Calu3 (cell line): ENCODE measurements at regions not wholly inside any gene's neighbourhood (a gene's known extent, or its start where the extent isn't known, plus 50 kb on each side); places are given as distances from the start of the nearest gene placed in this dataset.

Experiments
- BruUV-seq: library from RNA; stranded (reverse); fragments of 400-500 nt; replicated peaks from 2 replicates; lab custom pipeline; 2021; lab: Mats Ljungman, UMichigan
- CTCF ChIA-PET: fragments of 300-600 bp; sonication (Branson Sonifier 250); formaldehyde crosslinking; loops from one replicate; lab custom pipeline; 2022; ENCODE audit warnings: antibody characterized with exemption; lab: Charles Lee
- DNase-seq: peaks from one replicate; pipeline ENCODE4 v3.0.0; 2022
- H3K27ac Mint-ChIP-seq: one replicate; pipeline ENCODE4 v1.8.0; 2022; ENCODE audit warnings: mixed read lengths; ENCODE audit not compliant: unreplicated experiment
- H3K27me3 Mint-ChIP-seq: one replicate; pipeline ENCODE4 v1.8.0; 2022; ENCODE audit warnings: mixed read lengths; ENCODE audit not compliant: unreplicated experiment
- H3K36me3 Mint-ChIP-seq: one replicate; pipeline ENCODE4 v1.8.0; 2022; ENCODE audit warnings: mild to moderate bottlenecking, moderate library complexity, mixed read lengths; ENCODE audit not compliant: insufficient read depth, unreplicated experiment
- H3K4me1 Mint-ChIP-seq: one replicate; pipeline ENCODE4 v1.8.0; 2022; ENCODE audit warnings: mild to moderate bottlenecking, low read depth, mixed read lengths; ENCODE audit not compliant: unreplicated experiment
- H3K4me3 Mint-ChIP-seq: one replicate; pipeline ENCODE4 v1.8.0; 2022; ENCODE audit warnings: mild to moderate bottlenecking, low read depth, moderate library complexity, mixed read lengths; ENCODE audit not compliant: unreplicated experiment
- H3K9me3 Mint-ChIP-seq: one replicate; pipeline ENCODE4 v1.8.0; 2022; ENCODE audit warnings: low read depth, mixed read lengths; ENCODE audit not compliant: unreplicated experiment
- intact Hi-C: fragments of 100-400 bp; cut with micrococcal nuclease; formaldehyde crosslinking; loops from one replicate; pipeline ENCODE4 v1.10.0; 2022; ENCODE audit not compliant: unreplicated experiment
- TF ChIP-seq, protein P1 (sequence below): fragments of 200-600 bp; IDR thresholded peaks from one replicate; pipeline ENCODE4 v1.8.0; 2022; ENCODE audit warnings: antibody characterized with exemption; ENCODE audit not compliant: unreplicated experiment

DNA sequence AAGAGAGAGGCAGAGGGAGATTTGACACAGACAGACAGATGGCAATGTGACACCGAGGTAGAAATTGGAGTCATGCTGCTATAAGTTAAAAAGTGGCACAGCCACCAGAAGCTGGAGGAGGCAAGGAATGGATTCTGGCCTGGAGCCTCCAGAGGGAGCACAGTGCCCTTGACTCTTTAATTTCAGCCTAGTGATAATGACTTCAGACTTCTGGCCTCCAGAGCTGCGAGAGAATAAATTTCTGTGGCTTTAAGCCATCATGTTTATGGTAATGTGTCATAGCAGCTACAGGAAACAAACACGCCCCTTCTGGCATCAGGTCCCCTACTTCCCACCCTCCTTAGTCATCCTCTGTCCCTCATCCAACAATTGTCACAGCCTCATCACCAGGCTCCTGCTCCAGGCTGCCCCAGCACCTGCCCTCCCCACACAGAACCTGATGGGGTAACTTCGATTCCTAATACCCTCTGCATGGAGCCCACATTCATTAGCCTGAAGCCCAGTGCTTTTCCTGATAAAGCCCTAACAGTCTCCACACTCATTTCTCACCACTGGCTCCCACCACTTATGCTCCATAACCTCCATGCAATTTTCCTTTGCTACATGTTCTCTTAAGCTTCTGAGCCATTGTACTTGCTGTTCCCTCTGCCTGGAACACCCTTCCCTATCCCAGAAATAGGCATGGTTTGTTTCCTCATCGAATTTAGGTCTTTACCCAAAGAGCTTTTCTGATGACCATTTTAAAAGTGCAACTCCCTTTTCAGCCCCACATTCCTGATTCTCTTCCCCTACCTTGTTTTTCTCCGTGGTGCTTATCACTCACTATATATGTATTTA lies 69.7 kb upstream of the TOX2 start:
- H3K9me3 Mint-ChIP-seq = no peaks in the 10 kb centered on the region
- TF ChIP-seq, protein P1, sequence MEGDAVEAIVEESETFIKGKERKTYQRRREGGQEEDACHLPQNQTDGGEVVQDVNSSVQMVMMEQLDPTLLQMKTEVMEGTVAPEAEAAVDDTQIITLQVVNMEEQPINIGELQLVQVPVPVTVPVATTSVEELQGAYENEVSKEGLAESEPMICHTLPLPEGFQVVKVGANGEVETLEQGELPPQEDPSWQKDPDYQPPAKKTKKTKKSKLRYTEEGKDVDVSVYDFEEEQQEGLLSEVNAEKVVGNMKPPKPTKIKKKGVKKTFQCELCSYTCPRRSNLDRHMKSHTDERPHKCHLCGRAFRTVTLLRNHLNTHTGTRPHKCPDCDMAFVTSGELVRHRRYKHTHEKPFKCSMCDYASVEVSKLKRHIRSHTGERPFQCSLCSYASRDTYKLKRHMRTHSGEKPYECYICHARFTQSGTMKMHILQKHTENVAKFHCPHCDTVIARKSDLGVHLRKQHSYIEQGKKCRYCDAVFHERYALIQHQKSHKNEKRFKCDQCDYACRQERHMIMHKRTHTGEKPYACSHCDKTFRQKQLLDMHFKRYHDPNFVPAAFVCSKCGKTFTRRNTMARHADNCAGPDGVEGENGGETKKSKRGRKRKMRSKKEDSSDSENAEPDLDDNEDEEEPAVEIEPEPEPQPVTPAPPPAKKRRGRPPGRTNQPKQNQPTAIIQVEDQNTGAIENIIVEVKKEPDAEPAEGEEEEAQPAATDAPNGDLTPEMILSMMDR = no peak
- DNase-seq = no peak
- H3K4me3 Mint-ChIP-seq = no peak overlapping the region
- H3K27me3 Mint-ChIP-seq = peaks cover 77% of the 10 kb centered on the region
- no peak overlapping the region for H3K27ac Mint-ChIP-seq
- H3K36me3 Mint-ChIP-seq = no peaks in the 10 kb centered on the region
- no peaks in the 10 kb centered on the region for H3K4me1 Mint-ChIP-seq
- CTCF ChIA-PET = interaction anchor here (1.0 to 1.2 kb wide), 2 partner anchors 96 to 235 kb away, joined by 3 to 4 read pairs; no protein-coding TSS in a partner anchor
- intact Hi-C loops = loop anchor here (10.0 kb wide), 3 partner anchors 90 to 390 kb away; partner anchors contain the start of gene SRSF6
- BruUV-seq = no TSS peak

DNA sequence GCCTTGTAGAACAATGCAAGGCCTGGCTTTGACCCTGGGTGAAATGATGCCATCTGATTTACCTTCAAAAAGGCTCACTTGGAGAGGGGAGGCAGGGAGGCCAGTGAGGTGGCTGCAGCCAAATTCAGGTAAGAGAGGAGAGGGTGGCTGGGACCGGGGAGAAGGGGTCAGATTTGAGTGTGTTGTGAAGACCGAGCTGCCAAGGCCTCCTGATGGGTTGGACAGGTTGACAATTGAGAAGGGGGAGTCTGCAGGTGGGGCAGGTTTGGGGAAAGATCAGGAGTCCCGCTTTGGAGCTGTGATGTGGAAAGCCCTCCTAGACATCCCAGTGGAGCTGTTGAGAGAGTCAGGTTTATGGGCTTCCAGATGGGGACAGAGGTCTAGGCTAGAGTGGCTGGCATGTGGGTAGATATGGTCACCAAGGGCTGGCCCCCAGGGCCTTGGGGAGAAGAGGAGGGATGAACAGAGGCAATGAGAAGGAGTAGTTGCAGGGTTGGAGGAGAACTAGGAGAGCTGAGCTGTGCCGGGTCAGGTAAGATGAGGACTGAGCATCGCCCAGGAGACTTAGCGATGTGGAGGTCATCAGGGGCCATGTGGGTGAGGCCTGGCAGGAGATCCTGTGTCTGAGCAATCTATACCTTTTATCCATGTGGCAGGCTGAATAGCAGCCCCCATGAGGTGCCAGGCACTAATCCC lies 70.5 kb upstream of the TOX2 start:
- CTCF ChIA-PET = interaction anchor here (1.2 kb wide), 1 partner anchor 236 kb away, joined by 4 read pairs; no protein-coding TSS in a partner anchor
- Mint-ChIP-seq H3K4me1 (no peaks in the 10 kb centered on the region), H3K4me3 (no peak overlapping the region), H3K36me3 (no peaks in the 10 kb centered on the region), H3K27ac (no peak overlapping the region), H3K9me3 (no peaks in the 10 kb centered on the region), H3K27me3 (peaks cover 86% of the 10 kb centered on the region)
- TF ChIP-seq, protein P1 = no peak
- no TSS peak for BruUV-seq
- intact Hi-C loops = loop anchor here (10.0 kb wide), 3 partner anchors 89 to 389 kb away; partner anchors contain the start of gene SRSF6
- DNase-seq = no peak

DNA sequence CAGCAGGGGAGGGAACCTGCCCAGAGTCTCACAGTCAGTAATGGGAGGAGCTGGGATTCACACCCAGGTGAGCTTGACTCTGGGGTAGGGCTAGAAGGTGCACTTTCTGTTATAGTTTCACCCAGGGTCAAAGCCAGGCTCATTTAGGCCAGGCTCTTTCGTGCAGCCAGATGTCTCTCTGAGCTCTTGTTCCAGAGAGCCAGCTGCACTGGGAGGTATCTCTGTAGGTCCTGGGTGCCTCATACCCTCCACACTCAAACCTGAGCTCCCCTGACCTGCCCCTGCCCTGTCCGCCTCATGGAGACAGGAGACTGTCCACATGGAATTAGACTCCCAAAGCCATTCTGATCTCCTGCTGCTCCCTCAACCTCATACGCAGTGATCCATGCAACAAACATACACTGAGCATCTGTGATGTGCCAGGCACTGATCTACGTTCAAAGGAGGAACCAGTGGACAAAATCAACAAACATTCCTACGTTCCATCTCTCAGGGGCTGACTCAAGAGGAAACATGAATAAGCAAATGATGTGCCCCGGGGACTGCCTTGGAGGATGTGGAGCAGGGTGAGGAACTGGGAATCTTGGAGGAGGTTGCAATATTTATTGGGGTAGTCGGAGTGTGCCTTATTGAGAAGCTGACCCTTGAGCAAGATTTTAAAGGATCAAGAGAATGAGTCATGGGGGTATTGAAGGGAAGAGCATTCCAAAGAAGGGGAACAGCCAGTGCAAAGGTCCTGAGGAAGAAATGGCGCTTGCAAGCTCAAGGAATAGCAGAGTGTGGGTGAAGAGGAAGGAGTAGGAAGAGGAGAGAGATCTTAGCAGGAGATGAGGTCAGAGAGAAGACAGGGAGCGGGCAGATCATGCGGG lies 71.3 kb upstream of the TOX2 start:
- peaks cover 94% of the 10 kb centered on the region for H3K27me3 Mint-ChIP-seq
- no peak overlapping the region for H3K4me3 Mint-ChIP-seq
- H3K36me3 Mint-ChIP-seq = no peaks in the 10 kb centered on the region
- H3K27ac Mint-ChIP-seq = no peak overlapping the region
- TF ChIP-seq, protein P1 = no peak
- CTCF ChIA-PET = interaction anchor here (0.7 kb wide), 1 partner anchor 56 kb away, joined by 3 read pairs; no protein-coding TSS in a partner anchor
- no peaks in the 10 kb centered on the region for H3K4me1 Mint-ChIP-seq
- BruUV-seq = no TSS peak
- intact Hi-C loops = loop anchor here (10.0 kb wide), 3 partner anchors 89 to 389 kb away; partner anchors contain the start of gene SRSF6
- DNase-seq = no peak
- no peaks in the 10 kb centered on the region for H3K9me3 Mint-ChIP-seq
